B cell (primary cell): ENCODE measurements at regions not wholly inside any gene's neighbourhood (a gene's known extent, or its start where the extent isn't known, plus 50 kb on each side); places are given as distances from the start of the nearest gene placed in this dataset.

Source experiments
- CTCF ChIP-seq: fragments of 200-600 bp; IDR thresholded peaks from one replicate; pipeline ENCODE4 v1.8.0; 2022; ENCODE audit warnings: antibody characterized with exemption, mild to moderate bottlenecking
- EZH2 ChIP-seq: IDR thresholded peaks from 2 replicates; pipeline ENCODE4 v1.6.1; 2012; ENCODE audit warnings: borderline replicate concordance, low read depth, mild to moderate bottlenecking, moderate library complexity, low read length; ENCODE audit not compliant: insufficient read depth, poor library complexity, severe bottlenecking

- TF ChIP-seq CTCF (no peak), EZH2 (no peak)
These were observed 563.1 kb upstream of the RGS18 start for GRCh38 chr1:191595170-191595569.
